ENCODE measurements at regions not wholly inside any gene's neighbourhood (a gene's known extent, or its start where the extent isn't known, plus 50 kb on each side); places are given as distances from the start of the nearest gene placed in this dataset.

- ATAC-seq (ENCODE audit: low read depth) = no peak
- H3K9me1 ChIP-seq (ENCODE audit: insufficient read depth, low read length) = no peaks in the 10 kb centered on the region
- no peak overlapping the region for H4K91ac ChIP-seq (ENCODE audit: insufficient read depth, low read depth, low read length)
- H3K14ac ChIP-seq (replicated peaks; ENCODE audit: low read depth, low read length) = no peak overlapping the region
- POLR2A ChIA-PET (ENCODE audit: unreplicated experiment) = no interaction called here
- H4K20me1 ChIP-seq (ENCODE audit: insufficient read depth, low read length) = peaks cover 4% of the 10 kb centered on the region; the same call in 1 of the 2 replicates
- BruUV-seq (replicated peaks) = no TSS peak
- no CpG with 5 or more reads among the region's 5 CpGs for WGBS, 2 experiments (ENCODE audit: extremely low coverage in 2 of 2, insufficient read length in 1 of 2)
- H3K36me3 ChIP-seq (ENCODE audit: control insufficient read depth, insufficient read depth, low read length) = no peaks in the 10 kb centered on the region
- H3K4me1 ChIP-seq (ENCODE audit: control insufficient read depth, insufficient read depth, low read length) = peaks cover 7% of the 10 kb centered on the region
- dilution Hi-C loops (cut with HindIII; ENCODE audit: low sequenced_read_pairs, unreplicated experiment) (no loop called here), in situ Hi-C loops (cut with MboI; ENCODE audit: low sequenced_read_pairs) (no loop called here), intact Hi-C loops (cut with micrococcal nuclease) (no loop called here)
- no peak for DNase-seq
- H3K27me3 ChIP-seq (ENCODE audit: control insufficient read depth, insufficient read depth, low read length) = no peaks in the 10 kb centered on the region
- H3K9ac ChIP-seq (ENCODE audit: low read depth, low read length) = no peak overlapping the region
- H4K5ac ChIP-seq (ENCODE audit: low read depth, low read length) = no peak overlapping the region
- TF ChIP-seq RCOR1 (IDR thresholded peaks at IDR 0.05; ENCODE audit: insufficient replicate concordance, low read length) (no peak), ELK1 (IDR thresholded peaks at IDR 0.05; ENCODE audit: borderline replicate concordance, low read depth, low read length) (no peak), MAFK (IDR thresholded peaks at IDR 0.05; ENCODE audit: low read depth, low read length) (no peak), CEBPB (IDR thresholded peaks at IDR 0.05; ENCODE audit: low read depth, low read length) (no peak), POLR2A (IDR thresholded peaks at IDR 0.05; ENCODE audit: low read depth, low read length) (no peak), FOS (IDR thresholded peaks at IDR 0.05; ENCODE audit: low read depth, low read length) (no peak), CHD1 (IDR thresholded peaks at IDR 0.05; ENCODE audit: low read depth, low read length) (no peak), RAD21 (IDR thresholded peaks at IDR 0.05; ENCODE audit: low read length) (no peak), CTCF (conservative IDR thresholded peaks at IDR 0.05; ENCODE audit: low read depth, low read length) (no peak), RFX5 (IDR thresholded peaks at IDR 0.05; ENCODE audit: low read depth, low read length) (no peak), NFE2L2 (IDR thresholded peaks at IDR 0.05; ENCODE audit: low read depth, low read length) (no peak), MXI1 (IDR thresholded peaks at IDR 0.05; ENCODE audit: borderline replicate concordance, low read depth, low read length) (no peak), BHLHE40 (IDR thresholded peaks at IDR 0.05; ENCODE audit: low read depth, low read length) (no peak), SMC3 (IDR thresholded peaks at IDR 0.05; ENCODE audit: low read depth, low read length) (no peak)
- H2BK120ac ChIP-seq (ENCODE audit: low read depth, low read length) = no peak overlapping the region
- H3K27ac ChIP-seq (ENCODE audit: insufficient read depth, low read length) = no peak overlapping the region
- H3K4me3 ChIP-seq (ENCODE audit: insufficient read depth, low read depth, low read length) = no peak overlapping the region
- no peak overlapping the region for H2BK15ac ChIP-seq (ENCODE audit: low read depth, low read length)
- no peak overlapping the region for H2BK20ac ChIP-seq (ENCODE audit: low read depth, low read length)
- CTCF ChIA-PET = no interaction called here
- H3K4me2 ChIP-seq (ENCODE audit: low read depth, low read length) = no peak overlapping the region
- no peak overlapping the region for H3K56ac ChIP-seq (ENCODE audit: extremely low read depth, insufficient read depth, low read length)
- H4K8ac ChIP-seq (ENCODE audit: low read depth in 2 of 2, low read length in 2 of 2) = no peak overlapping the region
- no peak overlapping the region for H3K23ac ChIP-seq (ENCODE audit: low read depth, low read length)
- H2AK9ac ChIP-seq (replicated peaks; ENCODE audit: low read depth, low read length, poor library complexity) = no peak overlapping the region
- H3K79me1 ChIP-seq (ENCODE audit: low read depth in 1 of 2, low read length in 2 of 2) = no peaks in the 10 kb centered on the region
- H3K18ac ChIP-seq (ENCODE audit: low read depth, low read length) = no peak overlapping the region
- no peak overlapping the region for H2BK5ac ChIP-seq (ENCODE audit: low read depth, low read length, poor library complexity, severe bottlenecking)
- H3K9me3 ChIP-seq (ENCODE audit: control insufficient read depth, insufficient read depth, low read length) = peaks cover 5% of the 10 kb centered on the region
- no peak overlapping the region for H2AFZ ChIP-seq (replicated peaks; ENCODE audit: low read length, poor library complexity)
- no peak overlapping the region for H3K4ac ChIP-seq (ENCODE audit: low read depth, low read length)
- no peak overlapping the region for H2AK5ac ChIP-seq (ENCODE audit: low read depth, low read length)
Measured at GRCh38 chr12:32048791-32049190, 57.9 kb upstream of the BICD1 start.

Data from IMR-90 (cell line).